ENCODE measurements at regions not wholly inside any gene's neighbourhood (a gene's known extent, or its start where the extent isn't known, plus 50 kb on each side); places are given as distances from the start of the nearest gene placed in this dataset.

DNA sequence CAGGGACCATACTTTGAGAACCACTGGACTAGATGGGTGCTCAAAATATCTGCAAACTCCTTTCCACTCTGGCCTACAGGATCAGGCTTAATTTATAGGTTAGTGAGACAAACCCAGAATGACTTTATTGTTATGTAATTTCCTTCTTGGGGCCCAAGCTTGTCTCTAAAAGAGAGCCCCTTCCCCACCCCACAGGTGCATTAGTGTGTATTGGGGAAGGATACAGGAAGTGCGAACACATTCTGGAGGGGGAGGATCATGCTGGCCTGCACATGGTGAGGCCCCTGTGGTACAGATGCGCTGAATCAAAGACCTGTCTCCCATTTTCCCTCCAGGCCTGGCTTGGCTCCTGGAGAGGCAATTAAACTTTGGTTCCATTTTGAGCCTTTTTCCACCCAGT lies 273.0 kb upstream of the LRTM1 start:
- Histone ChIP-seq H3K79me2 (ENCODE audit: low read length) (no peaks in the 10 kb centered on the region), H3K4me3 (ENCODE audit: low read length) (no peak overlapping the region), H3K9ac (ENCODE audit: low read length) (no peak overlapping the region), H4K20me1 (ENCODE audit: insufficient read depth, low read length) (no peaks in the 10 kb centered on the region), H3K9me2 (replicated peaks; ENCODE audit: insufficient read depth, low read length) (no peaks in the 10 kb centered on the region), H3K27me3 (replicated peaks; ENCODE audit: insufficient read depth, low read length) (no peaks in the 10 kb centered on the region), H3K4me2 (ENCODE audit: low read depth, low read length) (no peak overlapping the region), H3K4me1 (ENCODE audit: low read length) (no peaks in the 10 kb centered on the region), H3K36me3 (replicated peaks; ENCODE audit: insufficient read depth, low read length) (no peaks in the 10 kb centered on the region), H2AFZ (ENCODE audit: low read length) (no peak overlapping the region), H3F3A (ENCODE audit: insufficient read depth, low read length) (no peaks in the 10 kb centered on the region), H3K9me3 (replicated peaks; ENCODE audit: insufficient read depth, low read length) (no peaks in the 10 kb centered on the region), H3K27ac (ENCODE audit: low read length) (no peak overlapping the region)
- TF ChIP-seq EZH2phosphoT487 (IDR thresholded peaks at IDR 0.05; ENCODE audit: low read length) (no peak), EZH2 (optimal IDR thresholded peaks at IDR 0.05; ENCODE audit: low read depth, low read length) (no peak)
- TF ChIP-seq, protein P1, sequence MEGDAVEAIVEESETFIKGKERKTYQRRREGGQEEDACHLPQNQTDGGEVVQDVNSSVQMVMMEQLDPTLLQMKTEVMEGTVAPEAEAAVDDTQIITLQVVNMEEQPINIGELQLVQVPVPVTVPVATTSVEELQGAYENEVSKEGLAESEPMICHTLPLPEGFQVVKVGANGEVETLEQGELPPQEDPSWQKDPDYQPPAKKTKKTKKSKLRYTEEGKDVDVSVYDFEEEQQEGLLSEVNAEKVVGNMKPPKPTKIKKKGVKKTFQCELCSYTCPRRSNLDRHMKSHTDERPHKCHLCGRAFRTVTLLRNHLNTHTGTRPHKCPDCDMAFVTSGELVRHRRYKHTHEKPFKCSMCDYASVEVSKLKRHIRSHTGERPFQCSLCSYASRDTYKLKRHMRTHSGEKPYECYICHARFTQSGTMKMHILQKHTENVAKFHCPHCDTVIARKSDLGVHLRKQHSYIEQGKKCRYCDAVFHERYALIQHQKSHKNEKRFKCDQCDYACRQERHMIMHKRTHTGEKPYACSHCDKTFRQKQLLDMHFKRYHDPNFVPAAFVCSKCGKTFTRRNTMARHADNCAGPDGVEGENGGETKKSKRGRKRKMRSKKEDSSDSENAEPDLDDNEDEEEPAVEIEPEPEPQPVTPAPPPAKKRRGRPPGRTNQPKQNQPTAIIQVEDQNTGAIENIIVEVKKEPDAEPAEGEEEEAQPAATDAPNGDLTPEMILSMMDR (IDR thresholded peaks at IDR 0.05; ENCODE audit: low read length): no peak
- DNase-seq: no peak

DNA sequence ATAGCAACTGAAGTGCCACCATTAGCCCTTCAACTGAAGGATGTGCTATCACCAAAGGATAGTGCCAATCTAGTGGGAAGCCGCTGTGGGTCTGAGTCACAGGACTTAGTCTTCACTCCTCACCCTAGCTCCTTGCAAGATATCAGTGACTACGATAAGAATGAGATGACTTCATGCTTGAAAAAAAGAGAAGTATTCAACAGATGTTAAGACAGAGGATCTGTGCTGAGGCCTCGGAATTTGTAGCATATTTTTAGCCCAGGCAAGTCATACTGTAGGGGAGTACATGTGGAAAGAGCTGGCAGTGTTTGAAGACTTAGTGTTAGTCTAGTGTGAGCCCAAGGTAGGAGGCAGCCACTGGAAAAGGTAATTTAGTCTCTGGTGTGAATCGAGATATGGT lies 270.7 kb upstream of the LRTM1 start:
- H3K9me2 ChIP-seq (replicated peaks; ENCODE audit: insufficient read depth, low read length): no peaks in the 10 kb centered on the region
- H3K36me3 ChIP-seq (replicated peaks; ENCODE audit: insufficient read depth, low read length): no peaks in the 10 kb centered on the region
- H3K9me3 ChIP-seq (replicated peaks; ENCODE audit: insufficient read depth, low read length): no peaks in the 10 kb centered on the region
- no peak overlapping the region for H3K4me2 ChIP-seq (ENCODE audit: low read depth, low read length)
- no peak for DNase-seq
- no peak overlapping the region for H3K9ac ChIP-seq (ENCODE audit: low read length)
- no peaks in the 10 kb centered on the region for H3K79me2 ChIP-seq (ENCODE audit: low read length)
- no peak overlapping the region for H2AFZ ChIP-seq (ENCODE audit: low read length)
- no peaks in the 10 kb centered on the region for H3F3A ChIP-seq (ENCODE audit: insufficient read depth, low read length)
- TF ChIP-seq EZH2phosphoT487 (IDR thresholded peaks at IDR 0.05; ENCODE audit: low read length) (no peak), EZH2 (optimal IDR thresholded peaks at IDR 0.05; ENCODE audit: low read depth, low read length) (no peak)
- TF ChIP-seq, protein P1 (IDR thresholded peaks at IDR 0.05; ENCODE audit: low read length): no peak
- no peaks in the 10 kb centered on the region for H3K27me3 ChIP-seq (replicated peaks; ENCODE audit: insufficient read depth, low read length)
- no peaks in the 10 kb centered on the region for H4K20me1 ChIP-seq (ENCODE audit: insufficient read depth, low read length)
- H3K4me1 ChIP-seq (ENCODE audit: low read length): no peaks in the 10 kb centered on the region
- no peak overlapping the region for H3K4me3 ChIP-seq (ENCODE audit: low read length)
- H3K27ac ChIP-seq (ENCODE audit: low read length): no peak overlapping the region

DNA sequence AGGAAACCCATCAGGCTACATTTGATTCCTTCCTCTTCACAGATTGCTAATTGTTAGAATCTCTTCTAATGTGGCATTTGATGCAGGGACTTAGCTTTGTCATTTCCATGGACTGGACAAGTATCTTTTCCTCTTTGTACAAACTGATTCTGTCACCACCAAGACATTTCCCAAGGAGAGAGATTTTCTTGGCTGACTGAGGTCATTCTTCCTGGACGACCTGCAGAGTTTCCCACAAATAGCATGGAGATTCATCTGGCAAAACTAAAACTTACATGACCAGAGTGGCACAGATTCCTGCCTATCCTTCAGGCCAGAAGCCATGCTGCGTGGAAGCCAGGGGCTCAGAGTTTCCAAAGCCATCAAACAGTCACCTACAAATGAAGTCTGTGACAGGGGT lies 269.2 kb upstream of the LRTM1 start:
- Histone ChIP-seq H3K9me3 (replicated peaks; ENCODE audit: insufficient read depth, low read length) (no peaks in the 10 kb centered on the region), H3K9me2 (replicated peaks; ENCODE audit: insufficient read depth, low read length) (no peaks in the 10 kb centered on the region), H3K27me3 (replicated peaks; ENCODE audit: insufficient read depth, low read length) (no peaks in the 10 kb centered on the region), H3K4me3 (ENCODE audit: low read length) (no peak overlapping the region), H3K9ac (ENCODE audit: low read length) (no peak overlapping the region), H3F3A (ENCODE audit: insufficient read depth, low read length) (no peaks in the 10 kb centered on the region), H3K27ac (ENCODE audit: low read length) (no peak overlapping the region), H3K4me1 (ENCODE audit: low read length) (no peaks in the 10 kb centered on the region), H2AFZ (ENCODE audit: low read length) (no peak overlapping the region), H4K20me1 (ENCODE audit: insufficient read depth, low read length) (no peaks in the 10 kb centered on the region), H3K79me2 (ENCODE audit: low read length) (no peaks in the 10 kb centered on the region), H3K36me3 (replicated peaks; ENCODE audit: insufficient read depth, low read length) (no peaks in the 10 kb centered on the region), H3K4me2 (ENCODE audit: low read depth, low read length) (no peak overlapping the region)
- DNase-seq: no peak
- no peak for TF ChIP-seq EZH2phosphoT487 (IDR thresholded peaks at IDR 0.05; ENCODE audit: low read length)
- TF ChIP-seq, protein P1 (IDR thresholded peaks at IDR 0.05; ENCODE audit: low read length): no peak
- no peak for TF ChIP-seq EZH2 (optimal IDR thresholded peaks at IDR 0.05; ENCODE audit: low read depth, low read length)
